Common myeloid progenitor, CD34-positive (primary cell): ENCODE measurements at regions not wholly inside any gene's neighbourhood (a gene's known extent, or its start where the extent isn't known, plus 50 kb on each side); places are given as distances from the start of the nearest gene placed in this dataset.
"Not testable (repeated sequence)": the region's sequence is repeated elsewhere in the genome, so short reads cannot be mapped to it uniquely, and the experiment has no call there.

Experiments
- CTCF ChIA-PET: fragments of 350-600 bp; sonication (Branson Sonifier 250); formaldehyde crosslinking; loops from one replicate; lab custom pipeline; 2021; ENCODE audit warnings: antibody characterized with exemption; lab: Charles Lee
- POLR2A ChIA-PET: fragments of 350-600 bp; sonication (Branson Sonifier 250); formaldehyde crosslinking; loops from one replicate; lab custom pipeline; 2021; ENCODE audit warnings: antibody characterized with exemption; lab: Charles Lee
- DNase-seq, 3 donors: peaks; one replicate each; pipeline versions ENCODE4 v3.0.0 to v3.0.0-alpha.2; 2013
- H3K27ac ChIP-seq, 2 experiments: 1 replicate in 1 of 2; 2 replicates in 1 of 2; pipeline ENCODE4 v1.7.0; 2013; ENCODE audit warnings: inconsistent platforms in 2 of 2, low read length in 2 of 2, mild to moderate bottlenecking in 2 of 2, low read depth in 1 of 2, moderate library complexity in 1 of 2; ENCODE audit not compliant: severe bottlenecking in 2 of 2, insufficient read depth in 1 of 2, poor library complexity in 1 of 2
- H3K27me3 ChIP-seq, 5 experiments: replicated peaks in 2 of 5; 1 replicate in 3 of 5; 2 replicates in 2 of 5; pipeline versions ENCODE4 v1.6.1 to v1.7.0; 2013; ENCODE audit warnings: low read length in 4 of 5, mild to moderate bottlenecking in 2 of 5, moderate library complexity in 2 of 5, inconsistent platforms in 1 of 5; ENCODE audit not compliant: insufficient read depth in 5 of 5, control insufficient read depth in 4 of 5
- H3K36me3 ChIP-seq, 4 experiments: 1 replicate in 2 of 4; 2 replicates in 2 of 4; pipeline versions ENCODE4 v1.6.1 to v1.7.0; 2013; ENCODE audit warnings: low read length in 3 of 4, control low read depth in 1 of 4, mild to moderate bottlenecking in 1 of 4; ENCODE audit not compliant: control insufficient read depth in 4 of 4, insufficient read depth in 4 of 4
- H3K4me1 ChIP-seq, 4 experiments: 1 replicate in 3 of 4; 2 replicates in 1 of 4; pipeline versions ENCODE4 v1.6.1 to v1.7.1; 2013; ENCODE audit warnings: low read length in 3 of 4, mild to moderate bottlenecking in 3 of 4, control low read depth in 1 of 4, inconsistent platforms in 1 of 4, moderate library complexity in 1 of 4; ENCODE audit not compliant: control insufficient read depth in 4 of 4, insufficient read depth in 4 of 4; ENCODE audit errors: control extremely low read depth in 1 of 4
- H3K4me3 ChIP-seq, 7 experiments: 1 replicate in 4 of 7; 2 replicates in 3 of 7; pipeline versions ENCODE4 v1.5.1 to v1.7.0; 2013; ENCODE audit warnings: mild to moderate bottlenecking in 7 of 7, low read length in 6 of 7, moderate library complexity in 6 of 7, inconsistent platforms in 2 of 7, low read depth in 2 of 7, control low read depth in 1 of 7; ENCODE audit not compliant: insufficient read depth in 4 of 7, control insufficient read depth in 1 of 7; ENCODE audit errors: extremely low read depth in 1 of 7
- H3K9me3 ChIP-seq, 5 experiments: 1 replicate in 4 of 5; 2 replicates in 1 of 5; pipeline versions ENCODE4 v1.6.1 to v1.7.1; 2013; ENCODE audit warnings: low read length in 4 of 5, mild to moderate bottlenecking in 2 of 5, inconsistent platforms in 1 of 5, low read depth in 1 of 5, moderate library complexity in 1 of 5; ENCODE audit not compliant: control insufficient read depth in 4 of 5, insufficient read depth in 2 of 5; ENCODE audit errors: control extremely low read depth in 1 of 5
- WGBS: methylation state at CpG from one replicate; pipeline ENCODE4 v1.1.5; 2013; ENCODE audit not compliant: insufficient coverage; 5-methylcytosine and 5-hydroxymethylcytosine counted together

GRCh38 chr6:50541941-50542340 is 171.4 kb upstream of the TFAP2D start:
- CTCF ChIA-PET = no interaction called here
- no peak for DNase-seq
- H3K27me3 ChIP-seq = no peaks in the 10 kb centered on the region
- WGBS = 67% methylated on average over 1 of the region's 2 CpGs
- POLR2A ChIA-PET = no interaction called here
- H3K9me3 ChIP-seq = no peaks in the 10 kb centered on the region
- H3K36me3 ChIP-seq = no peaks in the 10 kb centered on the region
- H3K4me1 ChIP-seq = no peaks in the 10 kb centered on the region
- no peak overlapping the region for H3K27ac ChIP-seq
- no peak overlapping the region for H3K4me3 ChIP-seq

- 64% methylated on average over 5 of the region's 7 CpGs for WGBS
- H3K36me3 ChIP-seq = no peaks in the 10 kb centered on the region
- POLR2A ChIA-PET = no interaction called here
Observed at GRCh38 chr6:50543666-50544065, 169.7 kb upstream of the TFAP2D start.

GRCh38 chr6:50549026-50549425 is 164.3 kb upstream of the TFAP2D start:
- CTCF ChIA-PET = no interaction called here

More at GRCh38 chr6:50543666-50544065, 169.7 kb upstream of the TFAP2D start:
- no peaks in the 10 kb centered on the region for H3K27me3 ChIP-seq
- no peak for DNase-seq
- no peaks in the 10 kb centered on the region for H3K4me1 ChIP-seq
- no peak overlapping the region for H3K27ac ChIP-seq
- CTCF ChIA-PET = no interaction called here
- H3K4me3 ChIP-seq = no peak overlapping the region
- H3K9me3 ChIP-seq = no peaks in the 10 kb centered on the region

GRCh38 chr6:50549475-50549874 is 163.9 kb upstream of the TFAP2D start:
- Histone ChIP-seq H3K4me1 (no peaks in the 10 kb centered on the region), H3K4me3 (no peak overlapping the region), H3K9me3 (no peaks in the 10 kb centered on the region), H3K27ac (no peak overlapping the region), H3K36me3 (no peaks in the 10 kb centered on the region), H3K27me3 (no peaks in the 10 kb centered on the region)
- DNase-seq = no peak
- ChIA-PET POLR2A (no interaction called here), CTCF (no interaction called here)

More at GRCh38 chr6:50549026-50549425, 164.3 kb upstream of the TFAP2D start:
- H3K9me3 ChIP-seq = no peaks in the 10 kb centered on the region
- H3K27me3 ChIP-seq = no peaks in the 10 kb centered on the region
- H3K36me3 ChIP-seq = no peaks in the 10 kb centered on the region
- H3K4me3 ChIP-seq = no peak overlapping the region
- H3K27ac ChIP-seq = no peak overlapping the region
- DNase-seq = no peak
- 82% methylated on average over 2 of the region's 2 CpGs for WGBS
- POLR2A ChIA-PET = no interaction called here
- no peaks in the 10 kb centered on the region for H3K4me1 ChIP-seq

- H3K9me3 ChIP-seq = no peaks in the 10 kb centered on the region
- no peaks in the 10 kb centered on the region for H3K4me1 ChIP-seq
- POLR2A ChIA-PET = no interaction called here
- DNase-seq = no peak
- CTCF ChIA-PET = no interaction called here
- H3K27ac ChIP-seq = no peak overlapping the region
- no peak overlapping the region for H3K4me3 ChIP-seq
- no peaks in the 10 kb centered on the region for H3K27me3 ChIP-seq
- no CpG with 5 or more reads among the region's 2 CpGs for WGBS
- H3K36me3 ChIP-seq = no peaks in the 10 kb centered on the region
Observed at GRCh38 chr6:50555982-50556381, 157.3 kb upstream of the TFAP2D start.

- ChIA-PET POLR2A (no interaction called here), CTCF (interaction anchor here (0.8 kb wide), 1 partner anchor 38 kb away, joined by 3 read pairs; no protein-coding TSS in a partner anchor)
- no peaks in the 10 kb centered on the region for H3K36me3 ChIP-seq
- no peaks in the 10 kb centered on the region for H3K27me3 ChIP-seq
- no peaks in the 10 kb centered on the region for H3K9me3 ChIP-seq
- H3K27ac ChIP-seq = no peak overlapping the region
- no peaks in the 10 kb centered on the region for H3K4me1 ChIP-seq
- no CpG with 5 or more reads among the region's 1 CpG for WGBS
- no peak overlapping the region for H3K4me3 ChIP-seq
- DNase-seq = no peak
Observed at GRCh38 chr6:50565004-50565403, 148.3 kb upstream of the TFAP2D start.

- WGBS = no CpG with 5 or more reads among the region's 2 CpGs
- DNase-seq, H3K4me3 ChIP-seq, H3K9me3 ChIP-seq, H3K27me3 ChIP-seq, POLR2A ChIA-PET, CTCF ChIA-PET, H3K4me1 ChIP-seq, H3K36me3 ChIP-seq, H3K27ac ChIP-seq: not testable (repeated sequence)
Observed at GRCh38 chr6:50571230-50571629, 142.1 kb upstream of the TFAP2D start.
